Transverse colon (tissue), 3 donors: ENCODE measurements at regions not wholly inside any gene's neighbourhood (a gene's known extent, or its start where the extent isn't known, plus 50 kb on each side); places are given as distances from the start of the nearest gene placed in this dataset.

Experiments
- CTCF ChIP-seq, 5 experiments: fragments of 200-600 bp in 3 of 5; fragments of 450-650 bp in 2 of 5; sonication (generic) in 3 of 5; IDR thresholded peaks; 1 replicate in 2 of 5; 2 replicates in 3 of 5; pipeline ENCODE4 v1.5.1; 2016 to 2017; ENCODE audit warnings: antibody characterized with exemption in 5 of 5, inconsistent platforms in 3 of 5, mild to moderate bottlenecking in 2 of 5, moderate library complexity in 1 of 5
- EP300 ChIP-seq: sonication (generic); formaldehyde crosslinking; IDR thresholded peaks from one replicate; pipeline ENCODE4 v1.6.1; 2017; ENCODE audit warnings: antibody characterized with exemption, low read depth

GRCh38 chr4:8772499-8773123, 99.0 kb downstream of the HMX1 start:
- TF ChIP-seq EP300 (no peak), CTCF (IDR thresholded peaks at IDR 0.05) (no peak)
